GM20000 (cell line): ENCODE measurements at regions not wholly inside any gene's neighbourhood (a gene's known extent, or its start where the extent isn't known, plus 50 kb on each side); places are given as distances from the start of the nearest gene placed in this dataset.

Source experiments
- DNase-seq: peaks from one replicate; pipeline ENCODE4 v3.0.0; 2012; ENCODE audit warnings: low spot score
- TF ChIP-seq, protein P1 (sequence below): IDR thresholded peaks from 2 replicates; pipeline ENCODE4 v1.5.1; 2012; ENCODE audit warnings: mild to moderate bottlenecking, control low read depth; ENCODE audit errors: extremely low read depth, missing control alignments

DNA sequence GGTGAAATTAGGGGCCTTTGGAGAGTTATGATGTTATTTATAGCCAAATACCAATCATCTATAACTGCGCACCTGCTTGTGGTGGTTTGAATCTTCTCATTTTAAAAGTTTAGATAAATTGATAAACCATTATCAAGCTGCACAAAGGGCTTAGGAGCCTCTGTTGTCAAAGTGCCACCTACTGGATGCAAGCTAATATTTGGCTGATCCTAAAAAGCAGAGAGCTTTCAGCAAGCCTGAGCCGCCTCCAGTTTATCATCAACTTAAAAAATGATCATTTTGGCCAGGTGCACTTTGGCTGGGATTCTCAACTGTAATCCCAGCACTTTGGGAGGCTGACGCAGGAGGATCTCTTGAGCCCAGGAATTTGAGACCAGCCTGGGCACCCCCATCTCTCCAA is 58.5 kb upstream of the ATXN1 start:
- no peak for DNase-seq
- TF ChIP-seq, protein P1, sequence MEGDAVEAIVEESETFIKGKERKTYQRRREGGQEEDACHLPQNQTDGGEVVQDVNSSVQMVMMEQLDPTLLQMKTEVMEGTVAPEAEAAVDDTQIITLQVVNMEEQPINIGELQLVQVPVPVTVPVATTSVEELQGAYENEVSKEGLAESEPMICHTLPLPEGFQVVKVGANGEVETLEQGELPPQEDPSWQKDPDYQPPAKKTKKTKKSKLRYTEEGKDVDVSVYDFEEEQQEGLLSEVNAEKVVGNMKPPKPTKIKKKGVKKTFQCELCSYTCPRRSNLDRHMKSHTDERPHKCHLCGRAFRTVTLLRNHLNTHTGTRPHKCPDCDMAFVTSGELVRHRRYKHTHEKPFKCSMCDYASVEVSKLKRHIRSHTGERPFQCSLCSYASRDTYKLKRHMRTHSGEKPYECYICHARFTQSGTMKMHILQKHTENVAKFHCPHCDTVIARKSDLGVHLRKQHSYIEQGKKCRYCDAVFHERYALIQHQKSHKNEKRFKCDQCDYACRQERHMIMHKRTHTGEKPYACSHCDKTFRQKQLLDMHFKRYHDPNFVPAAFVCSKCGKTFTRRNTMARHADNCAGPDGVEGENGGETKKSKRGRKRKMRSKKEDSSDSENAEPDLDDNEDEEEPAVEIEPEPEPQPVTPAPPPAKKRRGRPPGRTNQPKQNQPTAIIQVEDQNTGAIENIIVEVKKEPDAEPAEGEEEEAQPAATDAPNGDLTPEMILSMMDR: no peak

DNA sequence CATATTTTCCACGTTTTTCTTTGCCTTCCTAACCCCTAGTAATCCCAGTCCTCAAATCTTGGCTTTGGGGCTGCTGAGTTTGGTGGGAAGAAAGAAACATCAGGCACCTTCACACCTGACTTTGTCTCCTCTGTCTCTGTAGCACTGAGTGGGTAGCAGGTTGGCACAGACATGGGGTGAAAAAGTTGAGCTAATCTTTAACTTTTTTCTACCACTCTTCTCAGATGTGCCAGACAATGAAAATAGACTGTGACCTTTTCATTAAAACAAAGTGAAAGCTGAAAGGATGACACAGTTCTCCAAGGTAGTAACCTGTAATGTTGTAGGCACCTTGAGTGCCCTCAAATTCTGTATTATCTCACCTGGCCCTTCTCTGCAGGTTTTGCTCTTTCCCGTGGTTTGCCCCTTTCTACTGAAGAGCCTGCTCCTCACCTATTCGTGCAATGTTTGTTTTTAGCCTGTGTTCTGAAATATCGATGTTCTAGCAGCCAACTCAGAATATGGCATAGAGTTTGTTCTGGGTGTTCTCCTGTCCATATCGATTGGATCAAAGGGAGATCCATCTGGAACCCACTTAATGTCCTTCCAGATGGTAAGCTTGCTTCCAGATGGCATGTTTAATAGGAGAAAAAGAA is 57.8 kb upstream of the ATXN1 start:
- TF ChIP-seq, protein P1: no peak
- no peak for DNase-seq

DNA sequence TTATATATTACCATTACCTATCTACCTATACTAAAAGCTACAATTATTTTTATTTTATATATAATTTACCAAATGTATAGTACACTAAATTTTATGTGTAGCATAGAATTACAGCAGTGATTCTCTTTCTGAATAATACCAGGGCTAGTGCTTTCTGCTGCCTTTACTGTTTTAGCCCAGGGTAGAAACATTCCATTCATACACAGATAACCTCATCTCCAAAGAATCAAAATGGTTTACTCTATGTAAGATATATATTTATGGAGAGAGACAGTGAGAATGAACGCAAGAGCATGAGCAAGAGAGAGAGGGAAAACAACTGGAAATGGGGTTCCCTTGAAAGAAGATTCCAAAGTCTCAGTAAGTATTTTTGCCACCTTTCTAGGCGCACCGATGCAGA is 56.3 kb upstream of the ATXN1 start:
- no peak for DNase-seq
- TF ChIP-seq, protein P1: no peak

DNA sequence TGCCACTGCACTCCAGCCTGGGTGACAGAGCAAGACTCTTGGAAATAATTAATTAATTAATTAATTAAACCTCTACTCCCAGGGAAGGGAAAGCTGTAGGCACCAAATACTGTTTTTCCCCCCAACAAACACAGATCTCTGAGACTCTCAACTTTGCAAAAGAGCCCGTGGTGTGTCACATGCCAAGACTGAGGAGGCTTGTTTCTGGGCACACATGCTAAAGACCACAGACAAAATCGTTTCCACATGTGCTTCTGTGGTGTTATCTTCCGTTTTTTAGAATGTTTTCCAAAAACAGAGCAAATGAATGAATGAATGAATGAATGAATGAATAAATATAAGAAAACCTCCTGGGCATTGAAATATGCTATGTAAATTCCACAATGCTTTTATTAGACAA is 55.6 kb upstream of the ATXN1 start:
- DNase-seq: no peak
- TF ChIP-seq, protein P1: no peak

DNA sequence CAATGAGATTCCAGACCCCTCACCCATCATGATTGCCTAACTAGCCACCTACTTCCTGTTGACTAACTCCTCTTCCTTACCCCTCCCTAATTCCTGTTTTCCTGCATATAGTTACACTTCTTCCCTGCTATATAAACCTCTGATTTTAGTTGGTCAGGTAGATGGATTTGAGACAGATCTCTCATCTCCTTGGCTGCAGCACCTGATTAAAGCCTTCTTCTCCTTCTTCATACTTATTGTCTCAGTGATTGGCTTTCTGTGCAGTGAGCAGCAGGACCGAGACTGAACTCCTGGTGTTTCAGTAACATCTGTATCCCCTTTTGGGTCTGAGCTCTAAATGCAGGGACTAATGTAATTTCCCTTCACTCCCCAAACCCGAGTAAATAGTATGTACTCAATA is 51.7 kb upstream of the ATXN1 start:
- DNase-seq: no peak

DNA sequence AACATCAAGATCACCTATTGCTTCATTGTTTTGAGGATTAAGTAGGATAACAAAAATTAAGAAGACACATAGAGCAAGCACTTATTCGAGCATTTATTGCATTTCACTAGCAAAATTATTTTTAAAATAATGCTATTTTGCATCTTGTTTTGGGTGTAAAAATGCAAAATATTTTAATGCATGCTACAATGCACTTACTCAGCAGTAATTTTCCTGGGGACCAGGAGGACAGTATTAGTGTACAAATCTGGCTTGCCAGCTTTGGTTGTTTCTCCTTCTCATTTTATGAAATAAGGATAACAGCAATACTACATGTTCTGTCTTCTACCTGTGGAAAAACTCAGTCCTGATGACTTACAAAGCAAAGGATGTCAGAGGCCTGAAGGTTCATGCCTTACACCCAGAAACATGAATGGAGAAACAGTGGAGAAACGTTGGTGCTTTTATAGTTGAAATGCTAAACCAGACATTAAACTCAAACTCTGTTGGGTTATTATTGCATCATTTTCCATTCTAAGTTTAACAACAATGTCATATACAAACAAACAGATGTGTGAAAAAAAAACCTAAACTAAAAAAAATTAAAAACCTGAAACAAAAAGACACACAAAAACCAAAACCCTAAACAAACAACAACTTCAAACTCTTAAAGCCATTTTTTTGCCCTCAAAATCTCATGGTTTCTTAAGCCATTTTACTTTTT is 50.2 kb upstream of the ATXN1 start:
- no peak for DNase-seq
- TF ChIP-seq, protein P1: no peak

More for the DNA sequence above, 51.7 kb upstream of the ATXN1 start:
- TF ChIP-seq, protein P1: no peak
